Left cardiac atrium (tissue), 4 donors: ENCODE measurements at regions not wholly inside any gene's neighbourhood (a gene's known extent, or its start where the extent isn't known, plus 50 kb on each side); places are given as distances from the start of the nearest gene placed in this dataset.
A peak's percentile ranks its signal among the peaks of the same experiment; 100 is the strongest.

Experiments
- ATAC-seq, 2 donors: fragments of 200-7000 bp; cut with Tn5 transposase; one replicate each; pipeline ENCODE4 v1.9.1; 2020; ENCODE audit warnings: mild to moderate bottlenecking in 2 of 2, moderate library complexity in 2 of 2
- DNase-seq: peaks from one replicate; pipeline ENCODE4 v3.0.0-alpha.2; 2020
- intact Hi-C, 2 donors: fragments of 100-400 bp; cut with DNase I; formaldehyde crosslinking; loops; one replicate each; pipeline versions ENCODE4 v1.14.1 to v1.15.1; 2022 to 2023
- donor health status: DM: no; HTN: yes; CAD: no.
- donor health status: DM: no; HTN: yes; CAD: no; lungs with severe emphysema.
- donor health status: DM: yes; HTN: yes; CAD: no.
- donor health status: Dilated cardiomyopathy.

DNA sequence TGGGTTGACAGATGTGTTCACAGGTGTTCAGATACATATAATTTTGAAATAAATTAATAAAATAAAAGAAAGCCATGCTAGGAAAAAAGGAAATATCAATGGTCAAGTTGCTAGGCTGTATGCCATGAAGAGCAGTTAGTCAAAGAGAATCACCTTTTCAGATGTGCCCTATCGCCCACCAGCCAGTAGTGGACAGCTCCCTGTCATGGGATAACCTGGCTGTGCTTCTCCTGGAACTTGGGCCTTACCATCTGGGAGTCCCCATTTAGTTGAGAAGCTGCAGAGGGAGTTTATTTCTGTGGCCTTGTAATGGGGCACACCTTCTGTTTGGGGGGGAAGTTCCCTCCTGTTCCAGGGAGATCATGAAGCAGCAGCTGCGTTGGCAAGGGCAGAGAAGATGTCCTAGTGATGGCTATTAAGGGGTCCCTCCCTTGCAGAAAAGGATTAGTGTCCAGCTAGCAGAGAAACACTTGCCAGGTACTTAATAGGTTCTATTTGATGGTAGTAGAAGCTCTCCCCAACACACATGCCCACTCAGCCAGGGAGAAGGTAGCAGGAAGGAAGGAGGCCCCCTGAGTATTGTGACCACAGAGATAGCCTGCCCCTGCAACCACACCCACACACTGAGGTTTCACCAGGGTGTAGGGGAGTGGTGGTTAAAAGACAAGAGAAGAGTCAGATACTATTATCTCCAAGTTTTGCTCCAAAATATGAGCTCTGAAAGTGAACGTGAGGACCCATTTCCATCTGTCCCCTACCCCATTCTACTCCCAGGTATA is 117.7 kb downstream of the B3GNT2 start:
- intact Hi-C loops = no loop called here
- ATAC-seq = no peak
- no peak for DNase-seq

DNA sequence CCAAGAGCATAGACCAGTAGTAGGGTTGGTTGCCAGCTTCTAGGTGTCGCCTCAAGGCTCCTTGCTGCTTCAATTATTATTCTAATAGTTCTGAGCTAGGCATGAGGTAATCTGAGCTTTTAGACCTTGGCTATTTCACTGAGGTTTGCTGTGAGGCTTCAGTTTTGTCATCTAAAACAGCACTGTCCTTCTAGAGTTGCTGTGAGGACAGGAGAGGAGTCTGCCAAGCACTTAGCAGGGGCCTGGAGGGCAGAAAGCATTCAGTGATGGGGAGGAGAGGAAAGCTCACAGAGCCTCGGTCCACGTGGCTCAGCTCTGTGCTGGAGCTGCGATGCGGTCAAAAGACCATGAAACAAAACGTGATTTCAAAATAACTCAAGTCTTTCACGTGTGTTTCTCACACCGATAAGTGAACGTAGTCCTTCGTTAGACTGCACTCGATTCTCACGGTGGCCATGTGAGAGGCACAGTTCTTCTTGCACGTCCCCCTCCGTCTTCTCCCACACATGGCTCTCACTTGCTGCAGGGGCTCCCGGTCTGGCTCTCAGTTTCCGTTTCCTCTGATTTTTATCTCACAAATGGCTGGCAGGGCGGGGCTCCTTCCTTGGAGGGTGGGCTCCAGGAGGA is 113.7 kb downstream of the B3GNT2 start:
- DNase-seq = no peak
- intact Hi-C loops = loop anchor here in 1 of 2 donors (5.0 kb wide), 1 partner anchor 107 kb away; no protein-coding TSS in a partner anchor
- peak; percentile 12 to 25 for ATAC-seq

DNA sequence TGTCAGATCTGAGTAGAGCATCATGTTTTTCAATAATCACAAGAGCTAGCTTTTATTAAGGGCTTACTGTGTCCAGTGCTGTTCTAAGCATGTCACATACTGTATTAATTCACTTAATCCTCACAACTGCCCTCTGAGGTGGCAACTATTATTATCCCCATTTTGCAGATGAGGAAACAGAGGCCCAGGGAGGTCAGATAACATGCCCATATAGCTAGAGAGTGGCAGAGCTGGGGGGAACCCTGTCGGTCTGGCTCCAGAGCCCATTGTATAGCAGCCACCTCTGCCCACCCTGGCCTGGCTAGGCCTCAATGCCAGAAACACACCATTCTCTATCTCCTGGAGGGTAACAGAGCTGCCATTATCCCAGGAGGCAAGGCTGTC is 113.2 kb downstream of the B3GNT2 start:
- intact Hi-C loops = loop anchor here in 1 of 2 donors (5.0 kb wide), 1 partner anchor 107 kb away; no protein-coding TSS in a partner anchor
- ATAC-seq = no peak
- no peak for DNase-seq

DNA sequence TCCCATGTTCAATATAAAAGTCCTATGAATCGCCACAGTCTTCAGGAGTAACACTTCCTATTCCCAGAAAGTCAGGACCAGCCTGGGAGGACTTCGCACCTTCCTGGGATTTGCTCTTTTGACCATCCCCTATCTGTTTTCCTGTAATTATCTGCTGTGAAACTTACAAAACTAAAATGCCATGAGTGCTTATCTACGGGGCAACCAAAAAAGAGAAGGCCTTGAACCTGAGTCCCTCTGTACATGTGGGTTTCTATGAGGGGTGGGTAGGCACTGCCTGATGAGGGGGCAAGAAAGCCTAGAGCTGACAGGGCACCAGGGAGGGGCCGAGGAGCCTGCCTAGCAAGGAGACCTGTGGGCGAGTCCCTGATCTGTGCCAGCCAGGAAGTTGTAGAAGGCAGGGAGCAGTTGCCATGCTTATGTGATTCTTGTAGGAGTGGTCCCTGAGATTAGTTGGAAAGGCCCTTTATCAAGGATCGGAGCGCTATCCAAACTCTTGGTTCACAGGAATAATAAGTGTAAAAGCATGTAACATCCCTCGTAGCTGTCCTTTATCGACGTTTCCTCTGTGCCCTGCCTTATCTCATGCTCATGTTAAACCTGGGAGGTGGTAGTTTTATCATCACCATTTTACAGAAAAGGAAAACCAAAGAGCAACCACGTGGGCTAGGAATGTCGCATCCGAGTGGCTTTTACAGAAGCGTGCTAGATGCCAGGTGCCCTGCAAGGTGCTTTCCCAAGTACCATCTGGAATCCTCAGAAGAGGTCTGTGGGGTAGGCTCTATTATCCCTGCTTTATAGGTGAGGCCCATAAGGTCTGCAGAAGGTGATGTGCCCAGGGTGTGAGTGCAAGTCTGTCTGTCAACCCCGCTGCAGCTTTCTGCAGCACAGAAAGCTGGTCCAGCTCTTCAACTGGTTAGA is 111.8 kb downstream of the B3GNT2 start:
- DNase-seq = peak; percentile 36
- intact Hi-C loops = loop anchor here in 1 of 2 donors (5.0 kb wide), 1 partner anchor 105 kb away; no protein-coding TSS in a partner anchor
- peak in 1 of 2 donors; percentile 19 for ATAC-seq

DNA sequence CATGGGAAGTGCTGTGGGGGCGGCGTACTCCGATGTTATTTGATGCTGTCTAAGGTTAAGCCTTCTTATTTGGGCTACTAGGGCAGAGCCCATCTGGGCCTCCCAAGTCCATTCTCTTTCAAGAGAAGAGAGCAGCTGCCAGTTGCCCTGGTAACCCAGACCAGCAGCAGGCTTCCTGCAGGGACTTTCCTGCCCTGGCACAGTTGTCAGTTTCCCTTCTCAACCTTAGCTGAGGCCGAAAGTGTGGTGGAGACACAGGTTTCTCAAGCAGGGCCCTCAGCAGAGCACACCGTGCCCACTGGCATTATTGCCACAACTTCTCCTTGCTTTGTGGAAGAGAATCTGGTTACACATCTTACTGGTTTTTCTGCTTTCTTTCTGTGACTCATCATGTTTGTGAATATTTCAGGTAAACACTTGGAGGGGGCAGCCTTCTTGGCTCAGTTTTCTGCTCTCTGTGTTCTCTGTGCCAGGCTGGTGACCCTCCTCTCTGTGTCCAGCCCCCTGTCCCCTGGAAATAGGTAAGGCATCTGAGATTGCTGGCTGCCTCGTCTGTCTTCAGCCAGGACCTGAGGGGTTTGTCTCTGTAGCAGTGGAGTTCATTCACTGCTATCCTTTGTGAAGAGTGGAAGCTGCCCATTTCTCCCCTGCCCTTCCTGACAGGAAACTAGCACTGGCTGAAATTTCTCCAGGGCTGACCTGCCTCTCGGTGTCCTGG is 111.0 kb downstream of the B3GNT2 start:
- DNase-seq (no peak), ATAC-seq (peak in 1 of 2 donors; percentile 12)
- intact Hi-C loops = loop anchor here in 1 of 2 donors (5.0 kb wide), 1 partner anchor 105 kb away; no protein-coding TSS in a partner anchor

DNA sequence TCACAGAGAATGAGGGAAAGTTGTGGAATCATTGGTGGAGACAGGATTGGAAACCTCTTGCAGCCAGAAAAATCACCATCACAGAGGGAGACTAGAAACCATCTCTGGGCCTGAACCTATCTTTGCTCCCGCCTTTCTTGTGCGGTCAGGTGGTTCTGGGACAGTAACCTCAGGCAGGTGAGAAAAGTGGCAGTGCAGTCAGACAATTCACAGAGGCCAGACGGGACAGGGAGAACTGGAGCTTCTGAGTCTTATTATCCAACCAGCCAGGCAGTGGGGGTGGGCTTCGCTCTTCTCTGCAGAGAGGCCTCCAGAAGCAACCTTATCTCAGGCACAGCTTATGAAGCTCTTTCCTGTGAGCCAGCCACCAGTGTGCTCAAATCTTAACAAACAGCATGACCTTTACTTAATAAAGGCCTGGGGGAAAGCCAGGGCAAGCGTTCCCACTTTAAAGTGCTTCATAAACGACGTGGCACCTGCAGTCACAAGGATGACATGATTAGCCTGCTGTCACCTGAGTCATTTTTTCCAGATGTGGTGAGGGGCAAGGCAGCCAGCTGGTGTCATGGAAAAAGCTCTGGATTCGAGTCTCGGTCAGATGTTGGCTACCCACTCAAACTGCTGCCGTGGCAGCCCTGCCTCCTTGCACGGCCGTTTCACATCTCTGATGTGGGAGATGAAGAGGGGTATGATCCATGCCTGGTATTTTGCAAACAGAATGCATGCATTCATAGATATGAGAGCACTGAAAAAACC is 109.7 kb downstream of the B3GNT2 start:
- intact Hi-C loops = loop anchor here in 1 of 2 donors (5.0 kb wide), 1 partner anchor 103 kb away; no protein-coding TSS in a partner anchor
- DNase-seq (no peak), ATAC-seq (peak in 1 of 2 donors; percentile 15)

DNA sequence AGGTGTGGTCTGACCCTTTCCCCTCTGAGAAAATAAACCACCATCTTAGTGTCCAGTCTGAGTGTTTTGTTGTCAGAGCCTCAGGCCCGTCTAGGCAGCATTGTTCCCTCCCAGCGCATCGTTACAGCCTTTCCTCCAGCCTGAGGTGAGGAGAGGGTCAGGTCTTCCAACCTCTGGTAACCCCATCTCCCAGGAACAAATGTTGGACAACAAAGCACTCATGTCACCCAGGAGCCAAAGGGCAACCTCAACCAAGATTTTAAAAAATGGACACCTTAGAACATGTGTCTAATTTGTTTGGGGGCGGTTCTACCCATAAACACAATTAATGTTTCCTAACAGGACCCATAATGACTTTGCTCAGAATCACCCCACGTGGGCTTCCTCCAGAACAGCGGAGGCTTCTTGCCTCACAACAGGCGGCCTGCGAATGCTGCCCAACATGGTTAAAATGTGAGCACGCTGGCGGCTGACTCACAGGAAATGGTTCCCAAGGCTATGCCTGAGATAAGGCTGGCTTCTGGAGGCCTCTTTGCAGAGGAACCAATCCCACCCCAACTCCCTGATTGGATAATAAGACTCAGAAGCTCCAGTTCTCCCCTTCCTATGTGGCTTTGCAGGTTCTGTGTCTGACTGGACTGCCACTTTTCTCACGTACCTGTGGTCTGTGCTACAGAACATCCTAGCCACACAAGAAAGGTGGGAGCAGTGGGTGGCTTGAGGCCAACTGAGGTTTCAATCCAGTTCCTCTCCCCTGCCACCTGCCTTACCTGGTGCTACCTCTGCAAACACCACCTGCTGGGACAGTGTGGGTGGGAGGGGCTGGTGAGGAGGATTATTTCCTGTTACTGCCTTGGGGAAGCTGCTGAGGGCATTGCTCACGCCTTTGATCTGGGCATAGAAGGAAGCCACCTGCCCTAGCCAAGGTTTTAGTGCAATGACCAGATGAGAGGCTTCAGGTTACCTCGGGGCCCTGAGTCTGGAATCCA is 108.8 kb downstream of the B3GNT2 start:
- ATAC-seq = peak; percentile 80 to 87
- DNase-seq = peak; percentile 86
- intact Hi-C loops = loop anchor here in 1 of 2 donors (5.0 kb wide), 1 partner anchor 102 kb away; no protein-coding TSS in a partner anchor

DNA sequence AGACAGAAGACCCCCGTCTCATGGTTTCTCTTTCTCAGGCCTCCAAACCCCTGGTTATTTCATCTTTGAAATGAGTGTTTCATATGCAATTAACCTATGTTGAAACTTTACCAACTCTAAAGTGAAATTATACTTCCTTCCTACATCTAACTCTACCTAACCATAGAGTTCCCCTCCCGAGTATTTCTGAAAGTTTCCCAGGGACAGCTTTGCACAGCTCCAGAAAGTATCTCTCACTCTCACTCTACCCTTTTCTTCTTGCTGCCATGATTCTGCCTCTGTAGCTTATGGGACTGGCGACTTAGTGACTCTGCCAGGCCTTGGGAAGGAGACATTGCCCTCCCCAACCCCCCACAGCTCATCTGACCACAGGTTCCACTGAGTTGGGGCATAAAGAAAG is 107.9 kb downstream of the B3GNT2 start:
- intact Hi-C loops = no loop called here
- no peak for ATAC-seq
- no peak for DNase-seq

DNA sequence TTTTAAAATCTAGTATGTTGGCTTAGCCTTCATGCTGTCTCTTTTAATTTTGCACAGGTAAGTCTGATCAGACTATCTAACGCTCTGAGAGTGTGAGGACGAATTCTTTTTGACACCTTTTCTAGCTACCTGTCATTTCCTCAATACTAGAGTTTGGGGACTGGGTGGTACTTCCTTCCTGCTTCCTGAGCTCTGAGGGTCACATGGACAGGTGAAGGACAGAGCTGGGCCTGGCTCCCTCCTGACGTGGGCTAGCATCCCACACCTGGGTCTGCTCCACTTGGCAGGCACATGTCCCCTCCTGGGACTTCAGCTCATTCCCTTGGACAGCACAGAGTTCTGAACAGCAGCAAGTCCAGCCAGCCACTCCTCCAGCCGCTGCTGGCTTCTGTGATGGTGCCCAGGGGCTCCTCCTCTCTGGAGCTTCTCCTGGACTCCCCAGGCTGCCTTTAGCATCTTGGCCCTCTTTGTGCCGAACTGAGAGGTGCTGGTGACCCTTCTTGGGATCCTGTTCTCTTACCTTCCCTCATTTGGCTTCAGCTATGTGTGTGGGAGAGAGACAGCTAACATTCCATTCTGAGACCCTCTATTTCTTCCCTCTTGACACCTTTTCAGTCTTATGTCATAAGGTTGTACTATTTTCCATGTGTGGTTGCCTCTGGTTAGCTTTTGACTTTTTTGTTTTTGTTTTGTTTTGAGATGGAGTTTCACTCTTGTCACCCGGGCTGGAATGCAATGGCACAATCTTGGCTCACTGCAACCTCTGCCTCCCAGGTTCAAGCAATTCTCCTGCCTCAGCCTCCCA is 106.9 kb downstream of the B3GNT2 start:
- ATAC-seq (no peak), DNase-seq (no peak)
- intact Hi-C loops = no loop called here

DNA sequence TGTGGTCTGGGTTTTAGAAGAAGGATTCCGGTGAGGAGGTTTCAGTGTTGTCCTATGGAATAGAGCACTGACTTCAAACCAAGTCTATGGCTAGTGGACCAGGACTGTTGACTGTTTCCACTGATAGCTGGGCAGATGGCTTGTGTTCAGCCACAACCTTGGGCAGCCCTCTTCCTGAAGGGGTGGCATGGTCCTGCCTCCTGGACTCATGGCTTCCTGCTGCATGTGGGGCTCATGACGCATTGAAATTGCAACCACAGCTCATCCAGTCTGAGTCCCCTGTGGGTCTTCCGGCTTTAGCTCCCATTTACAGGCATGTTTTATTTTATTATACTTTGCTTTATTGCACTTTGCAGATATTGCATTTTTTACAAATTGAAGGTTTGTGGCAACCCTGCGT is 105.0 kb downstream of the B3GNT2 start:
- no peak for ATAC-seq
- no peak for DNase-seq
- intact Hi-C loops = no loop called here

DNA sequence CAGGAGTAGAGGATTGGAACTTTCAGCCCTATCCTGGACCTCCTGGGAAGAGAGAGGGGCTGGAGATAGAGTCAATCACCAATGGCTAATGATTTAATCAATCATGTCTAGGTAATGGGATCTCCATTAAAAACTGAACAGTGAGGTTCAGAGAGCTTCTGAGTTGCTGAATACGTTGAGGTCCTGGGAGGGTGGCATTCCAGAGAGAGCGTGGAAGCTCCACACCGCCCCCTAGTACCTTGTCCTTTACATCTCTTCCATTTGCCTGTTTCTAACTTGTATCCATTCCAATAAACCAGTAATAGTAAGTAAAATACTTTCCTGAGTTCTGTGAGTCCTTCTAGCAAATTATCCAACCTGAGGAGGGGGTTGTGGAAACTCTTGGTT is 101.7 kb downstream of the B3GNT2 start:
- DNase-seq (no peak), ATAC-seq (no peak)

DNA sequence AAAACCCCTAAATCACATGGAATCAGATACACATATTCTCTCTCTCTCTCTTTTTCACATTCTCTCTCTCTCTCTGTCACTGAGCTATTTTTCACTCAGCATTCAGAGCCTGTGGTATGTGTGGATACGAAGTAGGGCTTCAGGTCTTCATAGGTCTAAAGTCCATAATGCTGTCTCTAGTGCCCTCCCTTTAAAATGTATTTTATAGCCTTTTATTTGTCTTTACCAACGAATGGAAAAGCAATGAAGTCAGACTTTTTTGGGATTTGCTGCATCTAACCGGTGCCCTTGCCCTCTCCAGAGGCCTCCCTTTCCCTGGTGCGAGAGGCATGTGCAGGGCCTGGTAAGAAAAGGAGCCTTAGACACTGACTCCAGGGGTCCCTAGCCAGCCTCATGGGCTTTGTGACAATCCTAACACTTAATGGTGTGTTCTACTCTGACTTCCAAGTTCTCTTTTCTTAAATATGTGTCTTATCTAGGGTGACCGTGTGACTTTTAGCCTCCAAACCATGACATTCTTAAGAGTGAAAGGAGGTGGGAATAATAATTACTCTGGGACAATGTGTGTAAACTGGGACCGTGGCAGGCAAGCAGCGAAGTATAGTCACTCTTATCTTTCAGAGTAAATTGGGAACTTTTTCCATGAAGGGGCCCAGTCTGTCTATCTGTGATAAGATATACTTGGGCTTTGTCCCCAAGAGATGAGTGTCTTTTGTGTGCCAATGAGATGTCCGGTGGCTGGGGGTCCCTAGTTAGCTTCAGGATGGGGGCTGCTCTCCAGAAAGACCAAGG is 101.1 kb downstream of the B3GNT2 start:
- no peak for ATAC-seq
- no peak for DNase-seq
- intact Hi-C loops = loop anchor here in 1 of 2 donors (10.0 kb wide), 1 partner anchor 92 kb away; no protein-coding TSS in a partner anchor

More for the DNA sequence above, 101.7 kb downstream of the B3GNT2 start:
- intact Hi-C loops = loop anchor here in 1 of 2 donors (10.0 kb wide), 1 partner anchor 93 kb away; no protein-coding TSS in a partner anchor

DNA sequence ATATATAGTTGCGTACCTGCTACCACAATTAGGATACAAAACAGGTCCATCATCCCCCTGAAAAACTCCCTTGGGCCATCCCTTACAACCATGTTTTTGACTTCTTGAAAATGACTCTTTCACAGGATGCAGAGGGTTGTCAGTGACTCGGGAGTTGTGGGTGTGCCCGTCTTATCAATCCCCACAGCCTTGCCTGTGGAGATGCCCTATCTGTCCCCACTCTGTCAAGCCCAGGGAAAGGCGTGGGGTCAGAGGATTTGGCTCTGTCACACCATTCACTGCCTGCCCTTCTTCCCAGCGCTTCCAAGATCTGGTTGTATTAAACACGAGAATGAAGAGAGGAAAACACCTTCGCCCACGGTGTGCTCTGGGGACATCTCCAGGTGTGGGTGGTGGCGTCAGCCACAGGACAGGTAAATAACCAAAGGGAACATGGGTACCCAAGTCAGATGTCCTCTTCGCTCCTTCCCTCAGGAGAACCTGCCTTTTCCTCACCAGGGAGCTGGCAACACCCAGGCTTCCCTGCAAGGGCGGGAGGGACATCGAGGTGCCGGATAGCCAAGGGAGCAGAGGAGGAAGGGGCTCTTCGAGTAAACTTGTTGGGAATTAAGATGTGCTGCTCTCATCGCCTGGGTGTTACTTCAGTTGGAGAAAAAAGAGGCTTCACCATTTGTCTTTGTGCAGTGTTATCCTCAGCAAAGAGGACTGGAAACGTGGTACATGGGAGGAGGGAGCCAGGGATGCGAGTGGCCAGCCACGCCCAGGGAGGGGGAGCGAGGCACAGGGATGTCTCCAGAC is 100.3 kb downstream of the B3GNT2 start:
- ATAC-seq (no peak), DNase-seq (no peak)
- intact Hi-C loops = loop anchor here in 1 of 2 donors (10.0 kb wide), 1 partner anchor 91 kb away; no protein-coding TSS in a partner anchor
